H1 (cell line): ENCODE measurements at regions not wholly inside any gene's neighbourhood (a gene's known extent, or its start where the extent isn't known, plus 50 kb on each side); places are given as distances from the start of the nearest gene placed in this dataset.

Experiments used
- ATF3 ChIP-seq: IDR thresholded peaks from 2 replicates; pipeline ENCODE4 v1.6.1; 2011; ENCODE audit warnings: low read depth, mild to moderate bottlenecking, low read length; ENCODE audit not compliant: insufficient read depth
- CTBP2 ChIP-seq: IDR thresholded peaks from 2 replicates; pipeline ENCODE4 v1.7.0; 2011; ENCODE audit warnings: borderline replicate concordance, mild to moderate bottlenecking, moderate library complexity, mixed read lengths, low read length; ENCODE audit not compliant: insufficient read depth, insufficient read length
- EP300 ChIP-seq, 2 experiments: IDR thresholded peaks; 1 replicate in 1 of 2; 2 replicates in 1 of 2; pipeline ENCODE4 v1.6.1; 2011 to 2012; ENCODE audit warnings: low read depth in 2 of 2, low read length in 2 of 2, mild to moderate bottlenecking in 2 of 2, borderline replicate concordance in 1 of 2, inconsistent platforms in 1 of 2, moderate library complexity in 1 of 2
- EZH2 ChIP-seq: fragments of 200-600 bp; sonication (generic); IDR thresholded peaks from 2 replicates; pipeline ENCODE4 v1.7.1; 2012; ENCODE audit warnings: low read depth, mild to moderate bottlenecking, moderate library complexity, low read length, inconsistent platforms; ENCODE audit not compliant: severe bottlenecking
- NANOG ChIP-seq: IDR thresholded peaks from 2 replicates; pipeline ENCODE4 v1.6.1; 2011; ENCODE audit warnings: low read length, low read depth, mild to moderate bottlenecking, inconsistent platforms; ENCODE audit not compliant: insufficient read depth, poor library complexity, severe bottlenecking
- NRF1 ChIP-seq: IDR thresholded peaks from 2 replicates; pipeline ENCODE4 v1.6.1; 2011; ENCODE audit warnings: mild to moderate bottlenecking, low read depth, low read length, improper control_type of control experiment
- PHF8 ChIP-seq: fragments of 200-600 bp; sonication (generic); conservative IDR thresholded peaks from 2 replicates; pipeline ENCODE4 v1.7.1; 2012; ENCODE audit warnings: low read depth, mild to moderate bottlenecking, inconsistent platforms, low read length, moderate library complexity
- RAD21 ChIP-seq, 2 experiments: IDR thresholded peaks in 1 of 2; conservative IDR thresholded peaks in 1 of 2; 2 replicates each; pipeline ENCODE4 v1.6.1; 2011; ENCODE audit warnings: low read depth in 2 of 2, low read length in 2 of 2, improper control_type of control experiment in 1 of 2, inconsistent platforms in 1 of 2, mild to moderate bottlenecking in 1 of 2, moderate library complexity in 1 of 2
- USF2 ChIP-seq: IDR thresholded peaks from 2 replicates; pipeline ENCODE4 v1.6.1; 2011; ENCODE audit warnings: low read length, improper control_type of control experiment
- TF ChIP-seq, protein P1 (sequence below), 3 experiments: IDR thresholded peaks; 1 replicate in 2 of 3; 2 replicates in 1 of 3; pipeline versions ENCODE4 v1.5.1 to v1.6.1; 2011; ENCODE audit warnings: low read length in 3 of 3, mild to moderate bottlenecking in 3 of 3, inconsistent platforms in 2 of 3, low read depth in 1 of 3, moderate library complexity in 1 of 3; ENCODE audit not compliant: insufficient read depth in 1 of 3; ENCODE audit errors: control extremely low read depth in 1 of 3

DNA sequence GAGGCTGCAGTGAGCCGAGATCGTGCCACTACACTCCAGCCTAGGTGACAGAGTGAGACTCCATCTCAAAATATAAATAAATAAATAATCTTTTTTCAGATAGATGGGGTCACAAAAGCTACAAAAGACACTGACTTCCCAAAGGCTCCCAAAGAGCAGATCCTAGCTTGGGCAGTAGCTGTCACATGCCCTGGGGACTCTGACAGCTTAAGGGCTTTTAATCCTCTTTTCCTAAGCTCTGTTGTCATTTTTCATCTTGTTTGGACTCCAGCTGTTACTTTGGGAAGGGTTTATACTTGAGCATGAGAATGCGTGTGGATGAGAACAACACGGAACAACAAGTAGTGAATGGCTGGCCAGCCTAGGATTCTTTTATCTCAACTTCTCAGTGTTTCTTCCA is 231.7 kb downstream of the MZT1 start:
- TF ChIP-seq CTBP2 (no peak), PHF8 (no peak), RAD21 (IDR thresholded peaks at IDR 0.05 in 1 of 2, conservative IDR thresholded peaks at IDR 0.05 in 1 of 2; ENCODE audit: low read depth in 2 of 2, low read length in 2 of 2) (no peak), ATF3 (no peak), NRF1 (no peak), EZH2 (no peak), EP300 (IDR thresholded peaks at IDR 0.05; ENCODE audit: borderline replicate concordance in 1 of 2, low read depth in 2 of 2, low read length in 2 of 2) (no peak), NANOG (no peak), USF2 (no peak)
- TF ChIP-seq, protein P1, sequence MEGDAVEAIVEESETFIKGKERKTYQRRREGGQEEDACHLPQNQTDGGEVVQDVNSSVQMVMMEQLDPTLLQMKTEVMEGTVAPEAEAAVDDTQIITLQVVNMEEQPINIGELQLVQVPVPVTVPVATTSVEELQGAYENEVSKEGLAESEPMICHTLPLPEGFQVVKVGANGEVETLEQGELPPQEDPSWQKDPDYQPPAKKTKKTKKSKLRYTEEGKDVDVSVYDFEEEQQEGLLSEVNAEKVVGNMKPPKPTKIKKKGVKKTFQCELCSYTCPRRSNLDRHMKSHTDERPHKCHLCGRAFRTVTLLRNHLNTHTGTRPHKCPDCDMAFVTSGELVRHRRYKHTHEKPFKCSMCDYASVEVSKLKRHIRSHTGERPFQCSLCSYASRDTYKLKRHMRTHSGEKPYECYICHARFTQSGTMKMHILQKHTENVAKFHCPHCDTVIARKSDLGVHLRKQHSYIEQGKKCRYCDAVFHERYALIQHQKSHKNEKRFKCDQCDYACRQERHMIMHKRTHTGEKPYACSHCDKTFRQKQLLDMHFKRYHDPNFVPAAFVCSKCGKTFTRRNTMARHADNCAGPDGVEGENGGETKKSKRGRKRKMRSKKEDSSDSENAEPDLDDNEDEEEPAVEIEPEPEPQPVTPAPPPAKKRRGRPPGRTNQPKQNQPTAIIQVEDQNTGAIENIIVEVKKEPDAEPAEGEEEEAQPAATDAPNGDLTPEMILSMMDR (IDR thresholded peaks at IDR 0.05; ENCODE audit: control extremely low read depth in 1 of 3, insufficient read depth in 1 of 3, low read depth in 1 of 3, low read length in 3 of 3) = no peak
